B cell (primary cell): ENCODE measurements at regions not wholly inside any gene's neighbourhood (a gene's known extent, or its start where the extent isn't known, plus 50 kb on each side); places are given as distances from the start of the nearest gene placed in this dataset.

Experiments
- EZH2 ChIP-seq: IDR thresholded peaks from 2 replicates; pipeline ENCODE4 v1.6.1; 2012; ENCODE audit warnings: borderline replicate concordance, low read depth, mild to moderate bottlenecking, moderate library complexity, low read length; ENCODE audit not compliant: insufficient read depth, poor library complexity, severe bottlenecking
- TF ChIP-seq, protein P1 (sequence below): fragments of 200-600 bp; IDR thresholded peaks from one replicate; pipeline ENCODE4 v1.8.0; 2022; ENCODE audit warnings: antibody characterized with exemption, mild to moderate bottlenecking

DNA sequence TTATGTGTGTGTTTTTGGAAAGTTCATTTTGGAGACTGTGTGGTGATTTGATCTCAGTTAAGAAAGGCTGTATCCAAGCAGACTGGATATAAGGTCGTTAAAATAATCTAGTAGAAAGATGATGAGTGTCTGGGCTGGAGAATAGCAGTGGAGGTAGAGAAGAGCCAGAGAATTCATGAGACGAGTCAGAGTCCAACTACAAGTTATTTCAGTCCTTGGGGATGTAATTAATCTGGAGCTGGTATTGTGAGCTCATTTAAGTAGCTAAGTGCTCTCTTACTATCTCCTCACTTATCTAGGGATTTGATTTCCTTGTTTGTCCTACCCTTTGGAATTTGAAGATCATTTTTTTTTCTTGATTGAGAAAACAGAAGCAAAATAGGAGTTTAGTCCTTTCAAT is 1219.0 kb upstream of the ADGRL4 start:
- TF ChIP-seq, protein P1, sequence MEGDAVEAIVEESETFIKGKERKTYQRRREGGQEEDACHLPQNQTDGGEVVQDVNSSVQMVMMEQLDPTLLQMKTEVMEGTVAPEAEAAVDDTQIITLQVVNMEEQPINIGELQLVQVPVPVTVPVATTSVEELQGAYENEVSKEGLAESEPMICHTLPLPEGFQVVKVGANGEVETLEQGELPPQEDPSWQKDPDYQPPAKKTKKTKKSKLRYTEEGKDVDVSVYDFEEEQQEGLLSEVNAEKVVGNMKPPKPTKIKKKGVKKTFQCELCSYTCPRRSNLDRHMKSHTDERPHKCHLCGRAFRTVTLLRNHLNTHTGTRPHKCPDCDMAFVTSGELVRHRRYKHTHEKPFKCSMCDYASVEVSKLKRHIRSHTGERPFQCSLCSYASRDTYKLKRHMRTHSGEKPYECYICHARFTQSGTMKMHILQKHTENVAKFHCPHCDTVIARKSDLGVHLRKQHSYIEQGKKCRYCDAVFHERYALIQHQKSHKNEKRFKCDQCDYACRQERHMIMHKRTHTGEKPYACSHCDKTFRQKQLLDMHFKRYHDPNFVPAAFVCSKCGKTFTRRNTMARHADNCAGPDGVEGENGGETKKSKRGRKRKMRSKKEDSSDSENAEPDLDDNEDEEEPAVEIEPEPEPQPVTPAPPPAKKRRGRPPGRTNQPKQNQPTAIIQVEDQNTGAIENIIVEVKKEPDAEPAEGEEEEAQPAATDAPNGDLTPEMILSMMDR: no peak
- TF ChIP-seq EZH2: no peak
